SH-SY5Y (cell line): ENCODE measurements at regions not wholly inside any gene's neighbourhood (a gene's known extent, or its start where the extent isn't known, plus 50 kb on each side); places are given as distances from the start of the nearest gene placed in this dataset.

Experiments used
- GATA2 ChIP-seq: IDR thresholded peaks from 2 replicates; pipeline ENCODE4 v1.6.1; 2011; ENCODE audit warnings: mild to moderate bottlenecking, low read depth, low read length
- GATA3 ChIP-seq: IDR thresholded peaks from 2 replicates; pipeline ENCODE4 v1.6.1; 2011; ENCODE audit warnings: low read depth, mild to moderate bottlenecking, low read length, moderate library complexity

GRCh38 chr14:85056267-85056666 is 473.7 kb upstream of the FLRT2 start:
- no peak for TF ChIP-seq GATA2
- no peak for TF ChIP-seq GATA3
